Activated CD8-positive, alpha-beta memory T cell treated with anti-CD3 and anti-CD28 coated beads, Interleukin-2, amount 50 U/mL, for 48 hours (primary cell): ENCODE measurements at regions not wholly inside any gene's neighbourhood (a gene's known extent, or its start where the extent isn't known, plus 50 kb on each side); places are given as distances from the start of the nearest gene placed in this dataset.
"Not testable (repeated sequence)": the region's sequence is repeated elsewhere in the genome, so short reads cannot be mapped to it uniquely, and the experiment has no call there.

Experiments used
- DNase-seq: peaks from one replicate; pipeline ENCODE4 v3.0.0-alpha.2; 2020

DNA sequence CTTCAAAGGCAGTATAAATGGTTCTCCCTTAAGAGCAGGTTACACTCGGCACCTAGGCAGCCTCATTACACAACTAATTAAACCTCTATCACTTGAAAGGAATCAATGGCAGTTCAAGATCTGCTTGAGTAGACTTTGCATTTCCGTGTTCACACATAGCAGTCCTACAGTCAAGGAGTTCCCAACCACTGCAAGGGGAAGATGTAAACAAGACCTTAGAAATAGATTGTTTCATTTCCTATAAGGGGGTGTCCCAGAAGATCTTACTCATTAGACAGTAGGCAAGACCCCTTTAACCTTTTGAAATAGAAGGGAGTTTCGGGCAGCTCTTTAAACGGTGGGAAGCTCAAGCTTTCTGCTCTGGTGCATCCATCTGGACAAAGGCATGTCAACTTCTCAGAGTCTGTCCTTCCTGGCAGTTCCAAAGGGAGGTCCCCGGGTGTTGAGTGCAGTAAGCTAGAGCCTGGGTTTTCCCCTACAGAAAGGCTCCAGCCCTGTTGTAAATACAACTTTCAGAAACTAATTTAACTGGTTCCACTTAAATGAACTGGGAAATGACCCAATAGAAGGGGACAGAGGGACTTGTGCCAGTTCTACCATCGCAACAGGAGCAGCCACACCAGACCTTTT, 150.8 kb downstream of the RBMX2 start:
- DNase-seq: no peak

DNA sequence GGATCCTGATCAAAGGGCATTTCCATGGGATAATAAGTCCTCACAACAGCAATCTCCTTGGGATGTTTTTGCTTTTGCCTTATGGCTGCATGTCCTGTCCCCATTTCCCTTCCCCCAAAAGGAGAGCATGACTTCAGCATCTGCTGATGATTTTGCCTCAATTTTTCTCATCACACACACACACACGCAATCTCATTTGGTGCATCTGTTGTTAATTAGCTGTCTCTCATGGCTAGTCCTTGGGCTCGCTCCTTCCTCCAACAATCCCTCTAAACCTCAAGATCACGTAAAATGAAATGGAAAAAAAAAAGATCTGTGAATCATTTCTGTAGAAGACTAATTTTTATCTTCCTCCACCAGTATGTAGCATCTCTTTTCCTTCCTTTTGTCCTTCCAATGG, 153.6 kb downstream of the RBMX2 start:
- DNase-seq: no peak

DNA sequence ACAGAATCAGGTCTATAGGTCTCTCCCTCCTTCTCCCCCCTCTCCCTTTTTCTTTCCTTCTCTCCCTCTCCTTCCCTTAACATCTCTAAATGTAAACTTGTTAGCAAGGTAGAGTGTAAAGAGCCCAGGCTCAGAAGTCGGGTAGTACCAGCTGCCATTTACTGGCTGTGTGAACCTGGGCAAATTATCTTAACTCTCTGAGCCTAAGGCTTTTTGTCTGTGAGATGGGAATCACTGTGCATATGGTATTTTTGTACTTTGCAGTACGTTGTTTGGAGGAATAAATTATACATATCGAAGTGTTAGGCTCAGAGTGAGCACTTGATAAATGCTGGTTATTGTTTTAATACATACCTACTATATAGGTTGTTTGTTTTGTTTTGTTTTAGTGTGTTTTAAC, 154.0 kb downstream of the RBMX2 start:
- no peak for DNase-seq

DNA sequence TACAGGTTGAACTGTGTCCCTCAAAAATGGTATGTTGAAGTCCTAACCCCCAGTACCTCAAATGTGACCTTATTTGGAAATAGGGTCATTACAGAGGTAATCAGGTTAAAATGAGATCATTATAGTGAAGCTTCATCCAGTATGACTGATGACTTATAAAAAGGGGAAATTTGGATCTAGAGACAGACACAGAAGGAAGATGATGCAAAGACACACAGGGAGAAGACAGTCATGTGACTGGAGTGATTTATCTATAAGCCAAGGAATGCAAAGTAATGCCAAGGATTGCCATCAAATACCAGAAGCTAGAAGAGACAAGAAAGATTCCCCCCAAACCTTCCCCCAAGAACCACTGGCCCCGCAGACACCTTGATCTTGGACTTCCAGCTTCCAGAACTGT, 155.2 kb downstream of the RBMX2 start:
- no peak for DNase-seq

DNA sequence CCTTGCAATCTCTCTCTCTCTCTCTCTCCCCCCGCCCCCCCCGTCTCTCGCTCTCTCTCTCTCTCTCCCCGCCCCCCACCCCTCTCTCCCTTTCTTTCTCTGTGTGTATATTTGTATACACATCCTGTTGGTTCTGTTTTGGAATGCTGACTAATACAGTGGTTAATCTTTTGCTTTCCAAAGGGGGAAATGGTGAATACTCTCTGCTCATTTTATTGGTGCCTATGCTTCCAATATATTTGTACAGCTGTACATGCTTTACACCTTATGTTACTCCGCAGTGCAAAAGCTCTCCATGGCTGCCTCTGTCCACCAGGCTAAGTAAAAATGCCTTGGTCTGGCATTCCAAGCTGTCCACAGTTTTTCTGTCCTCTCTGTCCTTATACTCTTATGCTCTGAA, 158.8 kb downstream of the RBMX2 start:
- DNase-seq: no peak

DNA sequence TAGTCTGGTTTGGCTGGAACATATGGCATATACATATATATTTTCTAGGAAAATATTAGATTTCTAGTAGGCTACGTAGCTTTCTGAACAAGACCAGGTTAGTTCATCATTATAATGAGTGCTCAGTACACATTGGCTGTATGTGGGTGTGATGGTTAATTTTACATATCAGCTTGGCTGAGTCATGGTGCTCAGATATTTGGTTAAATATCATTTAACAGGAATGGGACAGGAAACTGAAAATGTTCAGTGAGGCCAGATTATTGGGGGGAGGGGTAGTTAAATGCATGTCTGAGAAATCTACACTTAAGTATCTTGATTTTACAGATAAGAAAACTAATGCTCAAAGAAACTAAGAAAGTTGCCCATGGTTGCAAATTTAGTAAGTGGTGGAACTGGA, 160.1 kb downstream of the RBMX2 start:
- DNase-seq: no peak

DNA sequence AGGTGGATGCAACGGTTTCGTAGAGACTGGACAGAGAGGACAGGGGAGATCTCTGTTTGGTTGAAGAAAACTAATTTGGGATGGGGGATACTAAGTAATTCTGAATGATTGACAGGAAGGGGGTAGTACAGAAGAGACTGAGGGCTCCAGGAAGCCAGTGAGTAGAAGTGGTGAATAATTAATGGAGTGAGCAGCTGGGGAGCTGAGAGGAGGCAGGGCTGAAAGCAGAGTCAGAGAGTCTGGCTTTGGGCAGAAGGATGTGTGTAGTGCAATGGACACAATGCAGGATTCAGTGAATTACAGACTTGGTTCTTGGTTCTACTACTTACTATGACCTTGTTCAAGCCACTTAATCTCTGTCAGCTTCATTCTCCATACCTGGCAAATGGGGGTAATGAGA, 161.7 kb downstream of the RBMX2 start:
- no peak for DNase-seq

DNA sequence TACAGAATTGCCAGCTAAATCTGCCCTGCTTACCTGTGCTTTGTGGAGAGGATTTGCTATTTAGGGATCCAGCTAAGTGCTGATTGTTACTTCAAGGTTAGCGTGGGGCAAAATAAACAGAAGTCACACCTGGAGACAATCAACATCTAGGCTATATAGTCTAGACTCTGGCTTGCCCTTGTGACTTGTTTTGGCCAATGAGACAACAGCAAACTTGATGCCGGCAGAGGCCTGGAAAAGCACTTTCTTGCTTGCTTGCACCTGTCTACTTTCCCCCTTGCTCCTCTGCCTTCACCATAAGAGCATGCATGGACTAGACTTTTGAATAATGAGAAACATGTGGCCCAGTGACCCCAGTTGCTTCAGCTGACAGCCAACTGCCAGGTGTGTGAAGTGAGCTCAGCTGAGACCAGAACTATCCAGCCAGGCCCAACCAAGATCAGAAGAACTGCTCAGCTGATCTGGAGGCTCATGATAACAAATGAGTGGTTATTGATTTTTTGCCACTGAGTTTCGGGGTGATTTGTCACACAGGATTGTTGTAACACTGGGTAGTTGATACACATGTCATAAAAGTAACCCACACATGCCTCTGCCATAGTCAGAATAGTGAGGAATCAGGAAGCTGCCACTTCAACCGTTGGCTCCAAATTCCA, 164.4 kb downstream of the RBMX2 start:
- no peak for DNase-seq

DNA sequence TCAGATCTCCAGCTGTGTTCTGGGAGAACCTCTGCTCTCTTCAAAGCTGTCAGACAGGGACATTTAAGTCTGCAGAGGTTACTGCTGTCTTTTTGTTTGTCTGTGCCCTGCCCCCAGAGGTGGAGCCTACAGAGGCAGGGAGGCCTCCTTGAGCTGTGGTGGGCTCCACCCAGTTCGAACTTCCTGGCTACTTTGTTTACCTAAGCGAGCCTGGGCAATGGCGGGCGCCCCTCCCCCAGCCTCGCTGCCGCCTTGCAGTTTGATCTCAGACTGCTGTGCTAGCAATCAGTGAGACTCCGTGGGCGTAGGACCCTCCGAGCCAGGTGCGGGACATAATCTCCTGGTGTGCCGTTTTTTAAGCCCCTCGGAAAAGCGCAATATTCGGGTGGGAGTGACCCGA, 171.2 kb downstream of the RBMX2 start:
- not testable (repeated sequence) for DNase-seq
